ENCODE measurements at regions not wholly inside any gene's neighbourhood (a gene's known extent, or its start where the extent isn't known, plus 50 kb on each side); places are given as distances from the start of the nearest gene placed in this dataset.

- no peak for DNase-seq (ENCODE audit: low read depth, low spot score)
Measured at GRCh38 chr1:29753771-29754572, 517.6 kb downstream of the PTPRU start.

GRCh38 chr1:29753244-29753643 lies 516.9 kb downstream of the PTPRU start:
- DNase-seq (ENCODE audit: low read depth, low spot score) = no peak

- peak; percentile 32 for DNase-seq (ENCODE audit: low read depth, low spot score)
Measured at GRCh38 chr1:29752141-29752540, 515.8 kb downstream of the PTPRU start.

- DNase-seq (ENCODE audit: low read depth, low spot score) = no peak
Measured at GRCh38 chr1:29749024-29749945, 513.0 kb downstream of the PTPRU start.

GRCh38 chr1:29747196-29747595 lies 510.9 kb downstream of the PTPRU start:
- no peak for DNase-seq (ENCODE audit: low read depth, low spot score)

GRCh38 chr1:29746076-29746665 lies 509.8 kb downstream of the PTPRU start:
- no peak for DNase-seq (ENCODE audit: low read depth, low spot score)

- no peak for DNase-seq (ENCODE audit: low read depth, low spot score)
Measured at GRCh38 chr1:29744684-29745490, 508.6 kb downstream of the PTPRU start.

GRCh38 chr1:29743931-29744330 lies 507.6 kb downstream of the PTPRU start:
- no peak for DNase-seq (ENCODE audit: low read depth, low spot score)

GRCh38 chr1:29743264-29743663 lies 506.9 kb downstream of the PTPRU start:
- no peak for DNase-seq (ENCODE audit: low read depth, low spot score)

GRCh38 chr1:29739176-29739575 lies 502.9 kb downstream of the PTPRU start:
- DNase-seq (ENCODE audit: low read depth, low spot score) = no peak

- peak; percentile 83 for DNase-seq (ENCODE audit: low read depth, low spot score)
Measured at GRCh38 chr1:29736582-29737188, 500.4 kb downstream of the PTPRU start.

GRCh38 chr1:29732453-29732852 lies 496.1 kb downstream of the PTPRU start:
- DNase-seq (ENCODE audit: low read depth, low spot score) = no peak

GRCh38 chr1:29730623-29731022 lies 494.3 kb downstream of the PTPRU start:
- DNase-seq (ENCODE audit: low read depth, low spot score) = no peak

- no peak for DNase-seq (ENCODE audit: low read depth, low spot score)
Measured at GRCh38 chr1:29729281-29729680, 493.0 kb downstream of the PTPRU start.

- DNase-seq (ENCODE audit: low read depth, low spot score) = no peak
Measured at GRCh38 chr1:29728703-29729102, 492.4 kb downstream of the PTPRU start.

GRCh38 chr1:29725262-29725661 lies 488.9 kb downstream of the PTPRU start:
- DNase-seq (ENCODE audit: low read depth, low spot score) = no peak

- DNase-seq (ENCODE audit: low read depth, low spot score) = no peak
Measured at GRCh38 chr1:29722598-29722997, 486.3 kb downstream of the PTPRU start.

GRCh38 chr1:29719253-29719652 lies 482.9 kb downstream of the PTPRU start:
- DNase-seq (ENCODE audit: low read depth, low spot score) = peak; percentile 89

GRCh38 chr1:29718791-29719190 lies 482.5 kb downstream of the PTPRU start:
- DNase-seq (ENCODE audit: low read depth, low spot score) = no peak

GRCh38 chr1:29716306-29716705 lies 480.0 kb downstream of the PTPRU start:
- no peak for DNase-seq (ENCODE audit: low read depth, low spot score)

GRCh38 chr1:29713857-29714256 lies 477.5 kb downstream of the PTPRU start:
- DNase-seq (ENCODE audit: low read depth, low spot score) = no peak

Data from astrocyte of the hippocampus (primary cell).